MM.1S (cell line): ENCODE measurements at regions not wholly inside any gene's neighbourhood (a gene's known extent, or its start where the extent isn't known, plus 50 kb on each side); places are given as distances from the start of the nearest gene placed in this dataset.

Experiments used
- CTCF ChIP-seq: fragments of 300-600 bp; sonication (generic); IDR thresholded peaks from 2 replicates; pipeline ENCODE4 v1.5.1; 2016; ENCODE audit warnings: antibody characterized with exemption, low read length, mixed read lengths
- EZH2 ChIP-seq: fragments of 300-600 bp; sonication (generic); optimal IDR thresholded peaks from 2 replicates; pipeline ENCODE3; 2017; ENCODE audit warnings: low read depth, mild to moderate bottlenecking, antibody characterized with exemption, low read length, mixed read lengths

GRCh38 chr3:106737265-106737664, 640.0 kb upstream of the CCDC54 start:
- TF ChIP-seq CTCF (no peak), EZH2 (no peak)
